Left colon (tissue), 2 donors: ENCODE measurements at regions not wholly inside any gene's neighbourhood (a gene's known extent, or its start where the extent isn't known, plus 50 kb on each side); places are given as distances from the start of the nearest gene placed in this dataset.
"Not testable (repeated sequence)": the region's sequence is repeated elsewhere in the genome, so short reads cannot be mapped to it uniquely, and the experiment has no call there.

Source experiments
- ATAC-seq: fragments of 200-7000 bp; cut with Tn5 transposase; one replicate; pipeline ENCODE4 v1.9.1; 2020; ENCODE audit warnings: mild to moderate bottlenecking, moderate library complexity
- DNase-seq, 2 donors: peaks; one replicate each; pipeline ENCODE4 v3.0.0-alpha.2; 2020
- intact Hi-C, 2 donors: fragments of 100-400 bp; cut with DNase I in 1 of 2; cut with micrococcal nuclease in 1 of 2; formaldehyde crosslinking; loops; one replicate each; pipeline versions ENCODE4 v1.11.2 to v1.14.0; 2022; cut with DNase I, micrococcal nuclease
- donor health status: DM: no; HTN: no; CAD: no.
- donor health status: DM: yes; HTN: yes; CAD: no.

DNA sequence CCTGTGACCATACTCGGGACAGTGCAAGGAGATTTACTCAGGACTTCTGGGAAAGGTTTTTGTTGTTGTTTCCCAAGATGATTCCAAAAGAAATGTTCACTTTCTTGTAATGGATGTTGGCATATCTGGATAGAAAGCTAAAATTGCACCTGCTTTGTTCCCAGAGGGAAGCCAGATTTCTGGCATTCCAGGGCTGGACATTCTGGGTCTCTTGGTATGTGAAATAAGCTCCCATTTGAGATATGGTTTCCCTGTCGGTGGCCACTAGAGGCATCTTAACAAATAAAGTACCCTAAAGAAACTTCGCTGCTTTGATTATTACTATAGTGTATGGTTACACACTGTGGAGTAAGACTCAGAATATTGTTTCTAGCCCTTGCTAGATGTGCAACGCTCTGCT, 737.3 kb downstream of the BRINP1 start:
- DNase-seq (no peak), ATAC-seq (no peak)
- intact Hi-C loops = no loop called here

DNA sequence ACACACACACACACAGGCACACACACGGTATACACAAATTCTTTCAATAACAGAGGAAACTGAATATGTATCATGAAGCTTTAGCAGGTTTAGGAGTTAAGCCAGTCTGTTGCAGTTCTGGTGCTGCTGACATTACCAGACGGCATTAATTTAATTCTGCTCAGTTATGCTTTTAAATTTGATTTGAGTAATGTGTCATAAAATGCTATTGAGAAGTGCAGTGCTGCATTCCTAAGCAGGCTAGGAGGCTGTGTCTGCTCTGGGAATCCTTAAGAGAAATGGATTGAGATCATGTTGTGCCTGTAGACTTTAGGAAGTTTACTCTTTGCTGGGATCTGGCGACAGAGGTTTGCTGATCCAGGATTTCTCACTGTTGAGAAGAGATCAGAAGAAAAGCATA, 733.8 kb downstream of the BRINP1 start:
- ATAC-seq = no peak
- intact Hi-C loops = no loop called here
- DNase-seq = no peak

DNA sequence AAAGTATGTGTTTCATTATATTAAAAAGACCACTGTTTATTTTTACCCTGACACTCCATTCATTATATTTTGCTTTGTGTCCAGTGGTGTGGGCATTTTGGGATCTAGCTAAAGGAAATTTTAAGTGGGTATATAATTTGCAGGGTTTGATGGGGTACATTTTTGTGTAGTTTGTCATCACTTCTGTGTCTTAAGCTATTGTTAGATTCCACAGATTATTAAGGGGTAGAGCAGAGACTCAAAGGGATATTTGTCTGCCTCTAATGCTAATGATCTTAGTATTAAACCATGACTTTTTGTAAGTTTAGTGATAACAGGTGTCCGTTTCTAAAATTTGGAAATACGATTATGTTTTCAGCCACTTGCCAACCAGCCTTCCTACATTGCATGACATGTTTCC, 731.6 kb downstream of the BRINP1 start:
- intact Hi-C loops = no loop called here
- DNase-seq = no peak
- ATAC-seq = no peak

DNA sequence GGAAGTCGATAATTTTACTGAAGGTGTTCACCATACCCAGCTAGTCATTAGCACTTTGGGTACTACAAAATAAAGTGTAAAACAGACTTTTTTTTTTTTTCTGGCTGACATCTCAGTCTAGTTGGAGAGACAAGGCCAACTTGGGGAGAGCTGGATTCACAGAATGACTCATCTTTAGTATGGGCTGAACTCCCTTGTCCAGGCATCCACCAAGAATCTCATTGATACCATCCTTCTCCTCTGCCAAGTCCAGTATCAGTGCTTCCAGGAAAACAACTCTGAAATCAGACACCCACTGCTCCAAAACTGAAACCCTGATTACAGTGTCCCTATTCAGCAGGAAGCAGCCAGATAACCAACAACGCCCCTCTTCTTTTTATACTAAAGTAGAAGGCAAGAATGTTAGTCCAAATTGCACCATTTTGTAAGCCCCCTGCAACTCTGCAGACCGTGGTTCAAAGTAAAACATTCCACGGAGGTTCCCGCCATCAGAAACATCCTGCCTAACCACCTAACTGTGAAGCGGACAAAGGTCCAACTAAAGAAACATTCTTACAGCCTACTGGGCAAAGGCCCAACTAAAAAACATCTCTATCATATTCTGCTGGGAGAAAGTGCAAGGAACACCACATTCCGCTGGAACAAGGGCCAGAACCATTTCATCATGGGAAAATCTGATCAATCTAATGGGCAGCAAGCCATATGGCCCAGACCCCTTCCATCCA, 728.2 kb downstream of the BRINP1 start:
- intact Hi-C loops = no loop called here
- DNase-seq (no peak), ATAC-seq (no peak)

DNA sequence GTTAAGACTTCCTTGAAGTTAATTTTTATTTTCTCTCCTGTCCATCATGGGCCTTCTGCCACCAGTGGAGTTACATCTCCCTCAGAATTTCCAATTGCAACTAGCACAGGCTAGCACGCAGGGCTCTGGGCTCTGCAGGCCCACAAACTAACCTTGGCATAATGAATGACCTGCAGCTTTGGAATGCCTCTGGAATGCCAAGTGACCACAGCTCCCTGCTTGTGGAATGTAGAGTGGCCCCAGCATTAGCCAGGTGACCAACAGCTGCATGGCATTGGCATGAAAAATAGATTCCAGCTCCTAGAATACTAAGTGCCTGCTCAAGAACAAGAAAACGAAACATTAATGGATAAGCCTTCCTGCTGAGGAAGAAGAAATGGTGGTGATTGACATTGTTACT, 726.1 kb downstream of the BRINP1 start:
- DNase-seq = no peak
- intact Hi-C loops = no loop called here
- ATAC-seq = no peak

DNA sequence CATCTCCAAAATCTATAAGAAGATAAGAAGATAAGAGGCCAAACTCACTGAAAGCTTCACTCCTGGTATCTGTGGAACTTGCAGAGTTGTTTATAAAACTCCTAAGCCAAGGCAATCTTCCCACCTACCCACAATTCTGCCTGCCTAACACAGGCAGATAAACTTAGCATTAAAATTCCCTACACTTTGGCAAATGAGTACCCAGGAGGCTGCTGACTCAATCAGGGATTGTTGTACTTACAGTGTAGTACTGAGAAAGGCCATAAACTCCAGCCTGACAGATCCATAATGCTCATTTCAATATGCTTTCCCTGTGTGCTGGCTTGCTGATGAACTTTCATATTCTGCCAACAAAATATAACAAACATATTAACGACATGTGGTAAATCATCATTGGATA, 725.2 kb downstream of the BRINP1 start:
- intact Hi-C loops = no loop called here
- no peak for ATAC-seq
- DNase-seq = no peak

DNA sequence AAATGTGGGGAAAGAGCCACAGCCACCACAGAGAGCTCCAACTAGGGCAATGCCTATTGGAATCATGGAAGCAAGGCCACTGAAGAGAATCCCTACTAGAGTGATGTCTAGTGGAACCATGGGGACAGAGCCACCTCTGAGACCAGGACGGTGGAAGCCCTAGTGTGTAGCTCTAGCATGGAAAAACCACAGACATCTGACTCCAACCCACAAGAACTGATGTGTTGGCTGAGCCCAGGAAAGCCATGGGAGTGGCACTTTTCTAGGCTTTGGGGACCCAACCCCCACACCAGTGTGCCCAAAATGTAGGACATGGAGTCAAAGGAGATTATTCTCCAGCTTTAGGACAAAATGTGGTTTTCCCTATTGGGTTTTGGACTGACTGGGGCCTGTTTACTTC, 721.9 kb downstream of the BRINP1 start:
- intact Hi-C loops = no loop called here
- no peak for ATAC-seq
- no peak for DNase-seq

DNA sequence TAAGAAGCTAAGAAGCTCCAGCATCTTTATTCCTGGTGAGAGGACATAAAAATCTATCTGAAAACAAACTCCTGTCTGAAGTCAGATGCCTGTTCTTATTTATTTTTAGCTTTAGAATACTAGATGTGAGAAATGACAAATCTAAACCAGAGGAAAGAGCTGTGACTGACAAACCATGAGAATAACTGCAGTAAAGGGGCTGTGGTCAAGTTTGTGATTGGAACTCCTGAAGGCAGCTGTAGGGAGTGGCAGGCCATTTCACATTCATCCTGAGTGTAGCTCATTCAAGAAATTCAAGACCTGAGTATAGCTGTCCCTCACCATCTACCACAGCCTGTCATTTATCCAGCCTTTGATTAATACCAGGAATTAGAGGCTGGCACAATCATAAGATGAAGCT, 718.8 kb downstream of the BRINP1 start:
- ATAC-seq = no peak
- intact Hi-C loops = no loop called here

DNA sequence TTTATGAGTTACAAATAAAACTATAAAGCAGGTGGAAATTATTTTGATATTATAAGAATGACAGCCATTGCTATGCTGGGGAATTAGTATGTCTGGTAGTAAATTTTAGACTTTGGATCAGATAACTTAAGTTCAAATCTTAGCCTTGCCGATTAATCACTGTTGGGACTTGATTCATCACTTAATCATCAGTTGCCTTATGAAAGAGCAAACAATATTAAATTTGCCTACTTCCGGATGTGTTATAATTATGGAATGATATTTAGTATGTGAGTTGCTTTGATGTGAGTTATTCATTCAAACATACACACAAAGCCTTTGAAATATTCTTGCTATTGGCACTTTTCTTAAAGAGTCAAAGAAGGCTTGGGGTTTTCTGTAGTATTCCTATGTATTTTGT, 717.7 kb downstream of the BRINP1 start:
- intact Hi-C loops = no loop called here
- ATAC-seq = no peak
- DNase-seq = no peak

More for the DNA sequence above, 718.8 kb downstream of the BRINP1 start:
- no peak for DNase-seq

DNA sequence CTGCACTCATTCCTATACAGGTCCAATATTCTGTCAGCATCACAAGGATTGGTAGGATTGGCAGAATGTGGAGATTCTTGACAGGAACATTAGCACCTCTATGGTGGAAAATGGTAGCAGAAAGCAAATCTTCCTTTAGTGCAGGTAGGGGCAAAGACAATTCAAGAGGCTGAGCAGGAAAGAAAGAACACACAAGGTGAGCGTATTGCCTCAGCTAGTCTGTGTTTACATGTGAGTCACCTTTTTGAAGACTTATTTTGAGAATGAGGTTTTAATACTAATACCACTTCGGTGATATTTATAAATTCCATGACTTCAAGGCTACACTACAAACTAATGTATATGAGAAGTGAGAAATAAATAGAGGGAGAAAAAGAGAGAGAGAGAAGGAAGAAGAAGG, 717.0 kb downstream of the BRINP1 start:
- ATAC-seq (no peak), DNase-seq (no peak)
- intact Hi-C loops = no loop called here

DNA sequence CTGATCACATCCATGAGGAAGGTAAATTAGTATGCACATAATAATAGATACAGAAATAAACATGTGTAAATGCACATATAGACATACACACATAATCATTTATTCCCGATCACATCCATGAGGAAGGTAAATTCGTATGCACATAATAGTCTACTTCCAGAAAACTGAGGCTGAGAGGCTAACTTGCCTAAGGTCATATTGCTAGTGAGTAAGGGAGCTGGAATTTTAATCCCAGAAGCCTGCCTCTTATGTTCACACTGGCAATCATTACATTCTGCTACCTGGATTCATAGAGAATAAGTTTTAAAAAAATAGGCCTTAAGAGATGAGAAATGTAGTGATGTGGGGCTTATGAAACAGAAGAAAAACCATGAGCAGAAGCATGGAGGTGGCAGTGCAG, 716.3 kb downstream of the BRINP1 start:
- ATAC-seq (no peak), DNase-seq (no peak)
- intact Hi-C loops = no loop called here

DNA sequence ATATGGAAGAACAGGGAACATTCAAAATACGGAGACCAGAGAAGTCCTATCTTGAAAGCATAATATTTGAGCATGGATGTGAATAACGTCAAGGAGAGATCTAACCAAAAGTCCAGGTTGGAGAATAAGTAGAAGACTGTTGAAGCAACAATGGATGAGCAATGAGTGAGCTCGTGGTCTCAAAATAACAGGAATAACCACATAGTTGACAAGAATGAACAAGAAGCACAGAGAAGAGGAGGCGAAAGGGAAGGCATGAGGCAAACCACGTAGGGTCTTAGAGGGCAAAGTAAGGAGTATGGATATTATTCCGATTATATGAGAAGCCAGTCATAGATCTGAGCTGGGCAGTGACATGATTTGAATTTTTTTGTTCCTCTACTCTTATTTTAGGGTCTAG, 710.2 kb downstream of the BRINP1 start:
- intact Hi-C loops = no loop called here
- no peak for DNase-seq
- ATAC-seq = no peak

DNA sequence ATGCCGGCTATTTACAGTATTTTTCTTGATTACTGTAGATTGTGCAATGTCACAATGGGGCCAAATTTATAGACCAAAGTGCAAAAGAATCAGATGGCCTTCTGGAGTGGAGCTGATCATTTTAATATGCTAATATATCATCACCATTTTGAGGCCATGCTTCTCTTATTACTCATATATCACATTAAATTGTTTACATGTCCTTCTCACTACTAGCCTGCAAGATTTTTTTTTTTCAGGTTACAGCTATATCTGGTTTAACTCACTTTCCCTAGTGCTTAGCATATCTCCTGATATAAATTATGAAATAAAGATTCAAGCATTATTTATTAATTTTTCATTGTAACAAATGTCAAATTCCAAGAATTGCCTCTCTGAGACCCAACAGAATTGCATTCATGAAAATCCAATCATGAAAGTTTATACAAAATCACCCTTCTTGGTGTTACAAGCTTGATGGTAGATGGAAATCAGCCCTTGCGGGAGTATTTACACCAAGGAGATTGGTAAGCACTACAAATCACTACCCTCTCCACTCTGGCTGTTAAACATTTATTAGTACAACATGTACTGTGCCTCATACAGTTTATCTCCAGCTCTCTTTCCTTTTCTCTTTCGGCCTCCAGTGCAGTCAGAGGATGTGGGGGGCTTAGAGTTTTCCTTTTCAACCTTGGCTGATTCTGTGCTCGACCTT, 703.9 kb downstream of the BRINP1 start:
- DNase-seq (no peak), ATAC-seq (no peak)
- intact Hi-C loops = no loop called here

DNA sequence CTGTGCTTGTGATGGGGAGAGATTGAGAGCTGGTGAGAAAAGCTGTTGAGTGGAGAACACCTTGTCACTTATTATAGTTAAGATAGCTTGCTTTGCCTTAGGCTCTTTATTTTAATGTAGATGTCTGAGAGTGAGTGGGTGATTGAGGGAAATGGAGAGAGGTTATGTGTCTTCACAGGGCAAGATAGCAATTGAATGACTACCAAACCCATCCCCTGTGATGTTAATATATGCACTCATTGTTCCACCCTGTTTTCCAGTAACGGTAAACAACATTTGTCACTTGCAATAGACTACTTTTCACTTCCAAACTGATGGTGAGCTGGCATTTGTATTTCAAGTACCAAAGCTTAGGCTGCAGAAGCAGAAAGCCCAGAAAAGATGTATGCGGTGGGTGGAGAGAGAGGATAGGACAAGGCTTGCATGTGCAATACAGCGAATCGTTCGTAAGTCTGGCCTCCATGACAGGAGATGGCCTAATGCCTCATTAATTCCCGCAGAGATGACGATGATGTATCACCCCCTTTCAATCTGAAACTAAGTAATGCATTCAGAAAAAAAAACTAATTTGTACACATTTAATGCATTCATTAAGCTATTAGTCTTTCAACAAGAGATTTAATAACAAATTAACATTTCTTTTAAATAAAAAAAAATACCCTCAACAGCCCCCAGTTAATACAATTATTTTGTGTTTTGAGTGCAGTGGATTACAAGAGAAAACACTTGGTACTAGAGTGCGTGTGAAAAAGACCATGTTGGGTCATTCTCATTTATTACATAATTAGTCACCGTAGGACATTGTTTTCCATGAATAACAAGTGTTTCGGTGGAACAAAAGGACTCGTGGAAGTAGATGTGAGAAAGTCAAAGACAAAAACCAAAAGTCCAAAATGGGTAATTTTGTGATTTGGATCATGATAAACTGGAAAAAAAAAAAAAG, 699.0 kb downstream of the BRINP1 start:
- intact Hi-C loops = no loop called here
- ATAC-seq (no peak), DNase-seq (no peak)

DNA sequence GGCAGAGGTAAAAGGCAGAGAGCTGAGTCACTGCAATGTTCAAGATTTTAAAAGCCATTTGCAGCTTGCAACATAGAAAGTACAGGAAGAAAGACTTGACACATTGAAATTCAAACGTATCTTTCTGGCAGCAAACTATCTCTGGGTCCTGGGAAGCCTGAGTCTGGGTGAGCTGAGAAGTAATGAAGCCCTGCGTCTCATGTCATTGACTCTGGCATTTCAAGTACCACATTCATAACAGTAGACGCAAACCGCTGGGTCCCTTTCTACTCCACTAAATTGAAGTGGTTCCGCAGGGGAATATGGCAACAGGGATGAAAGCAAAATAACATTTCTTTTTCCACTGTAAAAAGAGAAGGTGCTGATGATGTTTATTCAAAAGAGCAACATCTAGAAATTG, 694.3 kb downstream of the BRINP1 start:
- ATAC-seq (no peak), DNase-seq (no peak)
- intact Hi-C loops = no loop called here

DNA sequence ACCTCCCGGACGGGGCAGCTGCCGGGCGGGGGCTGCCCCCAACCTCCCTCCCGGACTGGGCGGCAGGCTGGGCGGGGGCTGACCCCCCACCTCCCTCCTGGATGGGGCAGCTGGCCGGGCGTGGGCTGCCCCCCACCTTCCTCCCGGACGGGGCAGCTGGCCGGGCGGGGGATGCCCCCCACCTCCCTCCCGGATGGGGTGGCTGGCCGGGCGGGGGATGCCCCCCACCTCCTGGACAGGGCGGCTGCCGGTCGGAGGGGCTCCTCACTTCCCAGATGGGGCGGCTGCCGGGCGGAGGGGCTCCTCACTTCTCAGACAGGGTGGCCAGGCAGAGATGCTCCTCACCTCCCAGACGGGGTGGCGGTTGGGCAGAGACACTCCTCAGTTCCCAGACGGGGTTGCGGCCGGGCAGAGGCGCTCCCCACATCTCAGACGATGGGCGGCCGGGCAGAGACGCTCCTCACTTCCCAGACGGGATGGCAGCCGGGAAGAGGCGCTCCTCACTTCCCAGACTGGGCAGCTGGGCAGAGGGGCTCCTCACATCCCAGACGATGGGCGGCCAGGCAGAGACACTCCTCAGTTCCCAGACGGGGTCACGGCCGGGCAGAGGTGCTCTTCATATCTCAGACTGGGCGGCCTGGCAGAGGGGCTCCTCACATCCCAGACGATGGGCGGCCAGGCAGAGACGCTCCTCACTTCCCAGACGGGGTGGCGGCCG, 691.1 kb downstream of the BRINP1 start:
- intact Hi-C loops, ATAC-seq, DNase-seq: not testable (repeated sequence)

DNA sequence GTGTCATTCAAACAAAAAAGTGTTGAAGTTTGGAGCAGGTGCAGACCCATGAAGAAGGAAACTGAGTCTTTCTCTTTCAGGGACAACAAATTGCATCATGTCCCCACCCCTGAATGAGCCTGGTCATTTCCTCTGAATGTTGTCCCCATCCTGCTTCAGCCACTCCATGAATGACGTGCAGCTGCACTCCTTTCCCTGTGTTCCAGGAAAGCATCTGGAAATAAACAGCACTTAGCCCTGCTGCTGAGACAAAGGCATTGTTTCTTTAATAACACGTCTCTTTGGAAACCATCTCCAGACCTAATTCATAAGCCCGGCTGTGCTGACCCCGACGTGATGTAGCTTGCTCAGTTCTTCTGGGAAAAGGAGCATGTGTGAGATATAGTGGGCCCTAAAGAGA, 682.3 kb downstream of the BRINP1 start:
- intact Hi-C loops = no loop called here
- DNase-seq (no peak), ATAC-seq (no peak)

DNA sequence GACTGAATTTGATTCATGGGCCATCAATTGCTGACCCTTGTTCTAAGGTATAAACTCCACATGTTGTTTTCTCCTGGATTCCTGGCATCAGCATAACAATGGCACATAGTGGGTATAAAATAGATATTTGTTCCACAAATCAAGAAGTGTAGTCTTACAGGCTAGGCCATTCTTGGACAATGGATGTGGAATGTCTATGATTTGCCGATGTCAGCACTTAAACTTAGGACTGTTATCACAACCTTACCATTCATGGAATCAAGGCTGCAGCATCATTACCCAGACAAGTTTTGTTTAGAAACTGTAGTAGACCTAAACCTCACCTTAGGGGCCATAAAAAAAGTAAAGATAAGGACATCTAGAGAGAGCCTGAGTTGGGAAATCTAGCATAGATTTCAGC, 680.0 kb downstream of the BRINP1 start:
- DNase-seq (no peak), ATAC-seq (no peak)
- intact Hi-C loops = no loop called here

DNA sequence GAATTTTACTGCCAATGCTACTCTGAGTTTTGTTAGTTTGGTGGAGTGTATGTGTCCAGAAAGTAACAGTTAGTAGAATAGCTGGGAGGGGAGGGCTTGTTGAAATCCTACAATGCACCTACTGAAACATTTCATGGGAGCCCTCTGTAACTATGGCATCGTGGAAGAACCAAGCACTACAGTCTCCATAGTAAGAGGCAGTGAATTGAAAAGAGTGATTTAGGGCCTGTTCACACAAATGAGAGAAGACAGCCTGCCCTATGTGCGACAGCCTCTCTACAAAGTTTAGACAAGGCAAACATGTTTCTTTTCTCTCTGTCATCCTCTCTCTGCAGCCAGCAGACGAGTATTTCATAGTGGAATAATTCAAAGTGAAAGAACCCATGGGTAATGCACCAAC, 676.6 kb downstream of the BRINP1 start:
- intact Hi-C loops = no loop called here
- no peak for ATAC-seq
- DNase-seq = no peak
